ENCODE measurements at regions not wholly inside any gene's neighbourhood (a gene's known extent, or its start where the extent isn't known, plus 50 kb on each side); places are given as distances from the start of the nearest gene placed in this dataset.

- Histone ChIP-seq H3K9me2 (replicated peaks; ENCODE audit: control insufficient read depth, low read length) (no peaks in the 10 kb centered on the region), H3K36me3 (ENCODE audit: control insufficient read depth, low read length) (no peaks in the 10 kb centered on the region), H3K27ac (ENCODE audit: low read depth, low read length) (no peak overlapping the region), H3F3A (ENCODE audit: control insufficient read depth, insufficient read depth) (no peaks in the 10 kb centered on the region), H3K27me3 (ENCODE audit: control insufficient read depth, low read length) (no peaks in the 10 kb centered on the region), H3K4me3 (ENCODE audit: low read length) (no peak overlapping the region), H3K4me1 (ENCODE audit: control insufficient read depth, low read length) (no peaks in the 10 kb centered on the region), H4K20me1 (ENCODE audit: control insufficient read depth, insufficient read depth, low read depth, low read length) (no peaks in the 10 kb centered on the region), H3K9me3 (ENCODE audit: control insufficient read depth, insufficient read depth, low read length) (no peaks in the 10 kb centered on the region), H3K79me2 (ENCODE audit: control insufficient read depth, low read length) (no peaks in the 10 kb centered on the region), H3K4me2 (ENCODE audit: low read length) (no peak overlapping the region)
- no peak for TF ChIP-seq CTCF (IDR thresholded peaks at IDR 0.05; ENCODE audit: low read depth, low read length, poor library complexity, severe bottlenecking)
- TF ChIP-seq EZH2phosphoT487 (IDR thresholded peaks at IDR 0.05; ENCODE audit: borderline replicate concordance, low read length): no peak
Measured at GRCh38 chr7:12741951-12742575, 54.6 kb downstream of the ARL4A start.

- Histone ChIP-seq H4K20me1 (ENCODE audit: control insufficient read depth, insufficient read depth, low read depth, low read length) (no peaks in the 10 kb centered on the region), H3K9me3 (ENCODE audit: control insufficient read depth, insufficient read depth, low read length) (peaks cover 2% of the 10 kb centered on the region; the same call in 1 of the 2 replicates), H3K4me1 (ENCODE audit: control insufficient read depth, low read length) (no peaks in the 10 kb centered on the region), H3K79me2 (ENCODE audit: control insufficient read depth, low read length) (no peaks in the 10 kb centered on the region), H3K27me3 (ENCODE audit: control insufficient read depth, low read length) (no peaks in the 10 kb centered on the region), H3K9me2 (replicated peaks; ENCODE audit: control insufficient read depth, low read length) (no peaks in the 10 kb centered on the region), H3K36me3 (ENCODE audit: control insufficient read depth, low read length) (no peaks in the 10 kb centered on the region), H3K4me2 (ENCODE audit: low read length) (no peak overlapping the region), H3K27ac (ENCODE audit: low read depth, low read length) (no peak overlapping the region), H3F3A (ENCODE audit: control insufficient read depth, insufficient read depth) (no peaks in the 10 kb centered on the region), H3K4me3 (ENCODE audit: low read length) (no peak overlapping the region)
- TF ChIP-seq CTCF (IDR thresholded peaks at IDR 0.05; ENCODE audit: low read depth, low read length, poor library complexity, severe bottlenecking) (no peak), EZH2phosphoT487 (IDR thresholded peaks at IDR 0.05; ENCODE audit: borderline replicate concordance, low read length) (no peak)
Measured at GRCh38 chr7:12746211-12746610, 58.8 kb downstream of the ARL4A start.

GRCh38 chr7:12747687-12748306, 60.4 kb downstream of the ARL4A start:
- Histone ChIP-seq H3K4me1 (ENCODE audit: control insufficient read depth, low read length) (no peaks in the 10 kb centered on the region), H3K27me3 (ENCODE audit: control insufficient read depth, low read length) (no peaks in the 10 kb centered on the region), H3K36me3 (ENCODE audit: control insufficient read depth, low read length) (no peaks in the 10 kb centered on the region), H3K4me2 (ENCODE audit: low read length) (no peak overlapping the region), H3K79me2 (ENCODE audit: control insufficient read depth, low read length) (no peaks in the 10 kb centered on the region), H3K9me2 (replicated peaks; ENCODE audit: control insufficient read depth, low read length) (no peaks in the 10 kb centered on the region), H3F3A (ENCODE audit: control insufficient read depth, insufficient read depth) (no peaks in the 10 kb centered on the region), H3K9me3 (ENCODE audit: control insufficient read depth, insufficient read depth, low read length) (peaks cover 2% of the 10 kb centered on the region; the same call in 1 of the 2 replicates), H3K4me3 (ENCODE audit: low read length) (no peak overlapping the region), H3K27ac (ENCODE audit: low read depth, low read length) (no peak overlapping the region), H4K20me1 (ENCODE audit: control insufficient read depth, insufficient read depth, low read depth, low read length) (no peaks in the 10 kb centered on the region)
- TF ChIP-seq CTCF (IDR thresholded peaks at IDR 0.05; ENCODE audit: low read depth, low read length, poor library complexity, severe bottlenecking) (no peak), EZH2phosphoT487 (IDR thresholded peaks at IDR 0.05; ENCODE audit: borderline replicate concordance, low read length) (no peak)

All from DOHH2 (cell line).